Right atrium auricular region (tissue), 2 donors: ENCODE measurements at regions not wholly inside any gene's neighbourhood (a gene's known extent, or its start where the extent isn't known, plus 50 kb on each side); places are given as distances from the start of the nearest gene placed in this dataset.

Experiments
- DNase-seq: peaks from one replicate; pipeline ENCODE4 v3.0.0-alpha.2; 2019; ENCODE audit warnings: low spot score
- H3K27ac ChIP-seq, 2 donors: fragments of 200-600 bp; sonication (generic); 1 replicate in 1 of 2; 2 replicates in 1 of 2; pipeline ENCODE4 v1.5.1; 2016 to 2019
- H3K27me3 ChIP-seq, 2 donors: fragments of 200-600 bp; sonication (generic); one replicate each; pipeline versions ENCODE4 v1.5.1 to v1.6.0; 2017 to 2019
- H3K36me3 ChIP-seq: fragments of 200-600 bp; sonication (generic); one replicate; pipeline ENCODE4 v1.5.1; 2016
- H3K4me1 ChIP-seq, 2 donors: fragments of 200-600 bp; sonication (generic); one replicate each; pipeline versions ENCODE4 v1.5.1 to v1.6.0; 2017 to 2019
- H3K4me3 ChIP-seq, 2 donors: fragments of 200-600 bp; sonication (generic); 1 replicate in 1 of 2; 2 replicates in 1 of 2; pipeline ENCODE4 v1.5.1; 2017 to 2019; ENCODE audit warnings: mild to moderate bottlenecking in 1 of 2, moderate library complexity in 1 of 2
- H3K9me3 ChIP-seq, 2 donors: fragments of 200-600 bp; sonication (generic); one replicate each; pipeline ENCODE4 v1.5.1; 2019
- CTCF ChIP-seq, 2 donors: fragments of 200-600 bp; sonication (generic); IDR thresholded peaks; one replicate each; pipeline ENCODE4 v1.5.1; 2019; ENCODE audit warnings: antibody characterized with exemption in 2 of 2

DNA sequence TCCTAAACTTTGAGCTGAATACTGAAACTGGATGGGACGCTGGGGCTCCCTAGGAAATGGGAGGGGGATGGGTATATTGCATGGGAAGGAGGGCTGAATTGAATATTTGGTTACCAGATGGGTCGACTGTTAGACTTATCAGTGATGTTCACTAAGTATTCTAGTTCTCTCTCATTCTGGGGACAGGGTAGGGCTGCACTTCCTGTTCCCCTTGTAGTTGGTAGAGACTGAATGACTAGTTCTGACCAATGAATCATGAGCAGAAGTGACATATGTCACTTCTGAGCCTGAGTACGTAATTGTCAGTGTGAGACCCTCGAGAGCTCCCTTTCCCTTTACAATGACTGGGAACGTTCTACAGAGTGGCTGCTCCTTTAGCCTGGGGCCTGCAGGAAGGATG, 55.5 kb upstream of the DMRT1 start:
- H3K27ac ChIP-seq, result no peak overlapping the region
- no peaks in the 10 kb centered on the region for H3K27me3 ChIP-seq
- no peaks in the 10 kb centered on the region for H3K9me3 ChIP-seq
- DNase-seq, result no peak
- H3K4me1 ChIP-seq, result no peaks in the 10 kb centered on the region
- no peaks in the 10 kb centered on the region for H3K36me3 ChIP-seq
- H3K4me3 ChIP-seq, result no peak overlapping the region
- no peak for TF ChIP-seq CTCF (IDR thresholded peaks at IDR 0.05)

DNA sequence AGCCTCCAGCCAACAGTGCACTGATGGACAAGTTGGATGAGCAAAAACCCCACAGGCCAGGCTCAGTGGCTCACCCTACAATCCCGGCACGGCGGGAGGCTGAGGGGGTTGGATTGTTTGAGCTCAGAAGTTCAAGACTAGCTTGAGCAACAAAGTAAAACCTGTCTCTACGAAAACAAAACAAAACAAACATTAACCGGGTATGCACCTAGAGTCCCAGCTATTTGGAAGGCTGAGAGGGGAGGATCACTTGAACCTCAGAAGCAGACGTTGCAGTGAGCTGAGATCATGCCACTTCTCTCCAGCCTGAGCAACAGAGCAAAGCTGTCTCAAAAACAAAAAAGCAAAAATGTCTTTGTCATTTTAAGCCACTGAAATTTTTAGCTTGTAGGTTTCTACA, 55.1 kb upstream of the DMRT1 start:
- no peak overlapping the region for H3K27ac ChIP-seq

GRCh38 chr9:788777-789176, 52.7 kb upstream of the DMRT1 start:
- DNase-seq, result peak; percentile 13
- Histone ChIP-seq H3K4me1 (no peaks in the 10 kb centered on the region), H3K4me3 (no peak overlapping the region), H3K9me3 (no peaks in the 10 kb centered on the region), H3K27ac (no peak overlapping the region), H3K36me3 (no peaks in the 10 kb centered on the region), H3K27me3 (no peaks in the 10 kb centered on the region)
- TF ChIP-seq CTCF (IDR thresholded peaks at IDR 0.05), result no peak

More for the DNA sequence above, 55.1 kb upstream of the DMRT1 start:
- DNase-seq, result no peak
- TF ChIP-seq CTCF (IDR thresholded peaks at IDR 0.05), result no peak
- H3K9me3 ChIP-seq, result no peaks in the 10 kb centered on the region
- H3K36me3 ChIP-seq, result no peaks in the 10 kb centered on the region
- H3K4me1 ChIP-seq, result no peaks in the 10 kb centered on the region
- H3K27me3 ChIP-seq, result no peaks in the 10 kb centered on the region
- H3K4me3 ChIP-seq, result no peak overlapping the region
